ENCODE measurements at regions not wholly inside any gene's neighbourhood (a gene's known extent, or its start where the extent isn't known, plus 50 kb on each side); places are given as distances from the start of the nearest gene placed in this dataset.

DNA sequence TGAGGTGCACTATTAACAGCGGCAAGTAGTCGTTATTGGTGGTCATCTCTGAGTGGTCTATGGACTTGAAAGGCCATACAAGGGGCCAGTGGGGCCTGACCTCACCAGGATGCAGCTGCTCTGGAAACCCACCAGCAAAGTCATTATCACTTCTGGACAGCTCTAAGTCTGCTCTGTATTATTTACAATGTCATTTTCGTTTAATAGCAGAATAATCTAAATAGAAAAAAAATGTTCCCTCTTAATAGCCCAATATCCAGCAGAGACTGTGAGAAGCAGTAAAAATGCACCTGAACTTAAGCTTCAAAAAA is 85.0 kb upstream of the EED start:
- TF ChIP-seq POLR2A (IDR thresholded peaks at IDR 0.05; ENCODE audit: low read depth, low read length) (no peak), POLR2AphosphoS5 (IDR thresholded peaks at IDR 0.05; ENCODE audit: low read depth, low read length) (no peak), TAF1 (IDR thresholded peaks at IDR 0.05; ENCODE audit: low read depth, low read length) (no peak), PAX5 (IDR thresholded peaks at IDR 0.05; ENCODE audit: insufficient read depth, low read length, severe bottlenecking) (no peak)

All from GM12891 (cell line).